MCF 10A (cell line): ENCODE measurements at regions not wholly inside any gene's neighbourhood (a gene's known extent, or its start where the extent isn't known, plus 50 kb on each side); places are given as distances from the start of the nearest gene placed in this dataset.

Source experiments
- BruUV-seq: library from RNA; stranded (reverse); fragments of 400-500 nt; replicated peaks from 2 replicates; lab custom pipeline; 2021; lab: Mats Ljungman, UMichigan
- CTCF ChIA-PET: fragments of 300-600 bp; sonication (Branson Sonifier 250); formaldehyde crosslinking; extraction: SDS; loops from one replicate; lab custom pipeline; 2021; ENCODE audit warnings: antibody characterized with exemption, inconsistent platforms; lab: Yijun Ruan, JAX
- POLR2A ChIA-PET: fragments of 300-600, 350-650 bp; sonication (Branson Sonifier 250); formaldehyde crosslinking; extraction: SDS; loops from one replicate; lab custom pipeline; 2020; ENCODE audit warnings: antibody characterized with exemption, inconsistent platforms; lab: Yijun Ruan, JAX
- DNase-seq: peaks from one replicate; pipeline ENCODE4 v3.0.0-alpha.2; 2018; ENCODE audit not compliant: unreplicated experiment
- H3K27ac Mint-ChIP-seq: one replicate; pipeline ENCODE4 v1.8.0; 2022; ENCODE audit warnings: mild to moderate bottlenecking, low read depth, mixed read lengths; ENCODE audit not compliant: unreplicated experiment
- H3K27me3 Mint-ChIP-seq: one replicate; pipeline ENCODE4 v1.8.0; 2022; ENCODE audit warnings: mixed read lengths; ENCODE audit not compliant: insufficient read depth, unreplicated experiment
- H3K36me3 Mint-ChIP-seq: one replicate; pipeline ENCODE4 v1.8.0; 2022; ENCODE audit warnings: mild to moderate bottlenecking, moderate library complexity, mixed read lengths; ENCODE audit not compliant: insufficient read depth, unreplicated experiment
- H3K4me1 Mint-ChIP-seq: one replicate; pipeline ENCODE4 v1.8.0; 2022; ENCODE audit warnings: mixed read lengths; ENCODE audit not compliant: insufficient read depth, unreplicated experiment
- H3K4me3 Mint-ChIP-seq: one replicate; pipeline ENCODE4 v1.8.0; 2022; ENCODE audit warnings: mild to moderate bottlenecking, moderate library complexity, mixed read lengths; ENCODE audit not compliant: unreplicated experiment
- H3K9me3 Mint-ChIP-seq: one replicate; pipeline ENCODE4 v1.8.0; 2022; ENCODE audit warnings: mixed read lengths; ENCODE audit not compliant: unreplicated experiment
- intact Hi-C: fragments of 100-400 bp; cut with micrococcal nuclease; formaldehyde crosslinking; loops from 2 replicates; pipeline ENCODE4 v1.14.1; 2022
- TF ChIP-seq, protein P1 (sequence below): fragments of 200-600 bp; IDR thresholded peaks from one replicate; pipeline ENCODE4 v1.8.0; 2022; ENCODE audit warnings: antibody characterized with exemption, mild to moderate bottlenecking; ENCODE audit not compliant: unreplicated experiment

DNA sequence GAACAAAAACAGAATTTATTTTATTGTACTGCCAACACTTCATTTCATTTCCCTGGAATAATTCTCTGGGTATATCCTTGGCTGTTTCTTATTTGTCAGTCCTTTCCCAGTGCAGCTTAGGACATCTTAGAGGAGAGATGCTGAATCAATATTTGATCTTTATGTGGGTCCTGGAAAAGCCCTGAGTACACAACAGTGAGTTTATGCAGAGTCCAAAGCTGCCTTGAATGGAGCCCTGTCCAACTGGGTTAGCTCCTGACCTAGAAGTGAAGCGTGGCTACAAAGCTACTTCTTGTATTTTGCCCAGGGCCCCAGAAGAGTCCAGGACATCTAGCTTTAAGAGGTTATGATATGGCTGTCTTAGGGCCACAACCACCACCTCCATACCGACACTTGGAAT lies 378.0 kb upstream of the FAT3 start:
- Mint-ChIP-seq H3K4me3 (no peak overlapping the region), H3K36me3 (no peaks in the 10 kb centered on the region), H3K9me3 (no peaks in the 10 kb centered on the region), H3K4me1 (peaks cover 11% of the 10 kb centered on the region), H3K27me3 (no peaks in the 10 kb centered on the region), H3K27ac (no peak overlapping the region)
- no peak for DNase-seq
- intact Hi-C loops: no loop called here
- BruUV-seq: no TSS peak
- ChIA-PET CTCF (no interaction called here), POLR2A (interaction anchor here (0.5 kb wide), 1 partner anchor 232 kb away, joined by 4 read pairs; no protein-coding TSS in a partner anchor)
- TF ChIP-seq, protein P1, sequence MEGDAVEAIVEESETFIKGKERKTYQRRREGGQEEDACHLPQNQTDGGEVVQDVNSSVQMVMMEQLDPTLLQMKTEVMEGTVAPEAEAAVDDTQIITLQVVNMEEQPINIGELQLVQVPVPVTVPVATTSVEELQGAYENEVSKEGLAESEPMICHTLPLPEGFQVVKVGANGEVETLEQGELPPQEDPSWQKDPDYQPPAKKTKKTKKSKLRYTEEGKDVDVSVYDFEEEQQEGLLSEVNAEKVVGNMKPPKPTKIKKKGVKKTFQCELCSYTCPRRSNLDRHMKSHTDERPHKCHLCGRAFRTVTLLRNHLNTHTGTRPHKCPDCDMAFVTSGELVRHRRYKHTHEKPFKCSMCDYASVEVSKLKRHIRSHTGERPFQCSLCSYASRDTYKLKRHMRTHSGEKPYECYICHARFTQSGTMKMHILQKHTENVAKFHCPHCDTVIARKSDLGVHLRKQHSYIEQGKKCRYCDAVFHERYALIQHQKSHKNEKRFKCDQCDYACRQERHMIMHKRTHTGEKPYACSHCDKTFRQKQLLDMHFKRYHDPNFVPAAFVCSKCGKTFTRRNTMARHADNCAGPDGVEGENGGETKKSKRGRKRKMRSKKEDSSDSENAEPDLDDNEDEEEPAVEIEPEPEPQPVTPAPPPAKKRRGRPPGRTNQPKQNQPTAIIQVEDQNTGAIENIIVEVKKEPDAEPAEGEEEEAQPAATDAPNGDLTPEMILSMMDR: no peak

DNA sequence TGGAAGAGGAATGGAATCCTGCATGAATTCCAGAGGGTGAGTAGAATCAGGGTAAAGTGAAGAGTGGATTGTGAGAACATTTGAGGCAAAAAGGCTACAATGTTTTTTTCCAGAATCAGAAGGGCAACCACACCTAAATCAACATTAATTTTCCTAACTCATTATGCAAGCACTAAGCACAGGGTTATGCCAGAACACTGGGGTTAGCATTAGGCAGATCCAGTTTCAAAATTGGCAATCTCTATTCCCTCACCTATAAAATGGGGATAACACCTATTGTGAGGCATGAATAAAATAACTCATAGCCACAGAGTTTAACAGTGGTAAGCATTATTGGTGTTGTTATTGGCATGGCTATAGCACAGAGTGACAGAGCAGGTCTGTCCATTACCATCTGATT lies 378.6 kb upstream of the FAT3 start:
- ChIA-PET POLR2A (no interaction called here), CTCF (no interaction called here)
- Mint-ChIP-seq H3K9me3 (no peaks in the 10 kb centered on the region), H3K27ac (no peak overlapping the region), H3K4me3 (no peak overlapping the region), H3K4me1 (peaks cover 11% of the 10 kb centered on the region), H3K36me3 (no peaks in the 10 kb centered on the region), H3K27me3 (no peaks in the 10 kb centered on the region)
- no TSS peak for BruUV-seq
- TF ChIP-seq, protein P1: no peak
- intact Hi-C loops: no loop called here
- DNase-seq: no peak

GRCh38 chr11:91840640-91841240 lies 383.9 kb upstream of the FAT3 start:
- POLR2A ChIA-PET: interaction anchor here (1.4 kb wide), 1 partner anchor 16 kb away, joined by 3 read pairs; no protein-coding TSS in a partner anchor
- H3K4me1 Mint-ChIP-seq: peaks cover 8% of the 10 kb centered on the region
- TF ChIP-seq, protein P1: no peak
- no peaks in the 10 kb centered on the region for H3K36me3 Mint-ChIP-seq
- no peaks in the 10 kb centered on the region for H3K9me3 Mint-ChIP-seq
- H3K27ac Mint-ChIP-seq: no peak overlapping the region
- CTCF ChIA-PET: interaction anchor here (0.8 kb wide), 1 partner anchor 1347 kb away, joined by 4 read pairs; no protein-coding TSS in a partner anchor
- DNase-seq: no peak
- intact Hi-C loops: no loop called here
- BruUV-seq: no TSS peak
- no peaks in the 10 kb centered on the region for H3K27me3 Mint-ChIP-seq
- no peak overlapping the region for H3K4me3 Mint-ChIP-seq

GRCh38 chr11:91837411-91838330 lies 386.9 kb upstream of the FAT3 start:
- ChIA-PET CTCF (interaction anchor here (1.4 kb wide), 1 partner anchor 12 kb away, joined by 4 read pairs; no protein-coding TSS in a partner anchor), POLR2A (no interaction called here)
- no peak overlapping the region for H3K4me3 Mint-ChIP-seq
- no peaks in the 10 kb centered on the region for H3K27me3 Mint-ChIP-seq
- TF ChIP-seq, protein P1: no peak
- no peaks in the 10 kb centered on the region for H3K36me3 Mint-ChIP-seq
- H3K9me3 Mint-ChIP-seq: no peaks in the 10 kb centered on the region
- intact Hi-C loops: no loop called here
- DNase-seq: no peak
- H3K4me1 Mint-ChIP-seq: peaks cover 6% of the 10 kb centered on the region
- H3K27ac Mint-ChIP-seq: no peak overlapping the region
- BruUV-seq: no TSS peak
